Panc1 (cell line): ENCODE measurements at regions not wholly inside any gene's neighbourhood (a gene's known extent, or its start where the extent isn't known, plus 50 kb on each side); places are given as distances from the start of the nearest gene placed in this dataset.

ENCODE experiments used
- TF ChIP-seq, protein P1 (sequence below): fragments of 450-650 bp; IDR thresholded peaks from 2 replicates; pipeline ENCODE4 v1.5.1; 2017; ENCODE audit warnings: mild to moderate bottlenecking
- TF ChIP-seq, protein P2 (sequence below), 2 experiments: IDR thresholded peaks; 2 replicates each; pipeline ENCODE4 v1.6.1; 2011 to 2012; ENCODE audit warnings: low read depth in 2 of 2, control low read depth in 1 of 2, low read length in 1 of 2, mild to moderate bottlenecking in 1 of 2, moderate library complexity in 1 of 2; ENCODE audit not compliant: insufficient read depth in 1 of 2

DNA sequence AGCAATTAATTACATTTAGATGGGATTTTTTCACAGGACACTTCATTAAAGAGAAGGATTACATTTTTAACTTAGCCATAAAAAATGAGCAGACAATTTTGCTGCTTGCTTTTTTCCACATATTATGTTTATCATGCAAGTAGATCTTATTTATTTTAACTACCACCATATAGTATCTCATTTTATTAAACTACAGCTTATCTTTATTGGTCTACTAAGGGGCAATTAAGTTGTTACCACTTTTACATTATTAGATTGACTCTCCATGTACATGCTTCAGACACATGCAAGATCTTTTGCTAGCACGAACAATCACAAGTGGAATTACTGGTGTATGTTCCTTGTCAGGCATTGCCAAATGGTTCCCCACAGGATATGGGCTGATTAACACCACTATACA is 99.8 kb upstream of the NFIA start:
- TF ChIP-seq, protein P1, sequence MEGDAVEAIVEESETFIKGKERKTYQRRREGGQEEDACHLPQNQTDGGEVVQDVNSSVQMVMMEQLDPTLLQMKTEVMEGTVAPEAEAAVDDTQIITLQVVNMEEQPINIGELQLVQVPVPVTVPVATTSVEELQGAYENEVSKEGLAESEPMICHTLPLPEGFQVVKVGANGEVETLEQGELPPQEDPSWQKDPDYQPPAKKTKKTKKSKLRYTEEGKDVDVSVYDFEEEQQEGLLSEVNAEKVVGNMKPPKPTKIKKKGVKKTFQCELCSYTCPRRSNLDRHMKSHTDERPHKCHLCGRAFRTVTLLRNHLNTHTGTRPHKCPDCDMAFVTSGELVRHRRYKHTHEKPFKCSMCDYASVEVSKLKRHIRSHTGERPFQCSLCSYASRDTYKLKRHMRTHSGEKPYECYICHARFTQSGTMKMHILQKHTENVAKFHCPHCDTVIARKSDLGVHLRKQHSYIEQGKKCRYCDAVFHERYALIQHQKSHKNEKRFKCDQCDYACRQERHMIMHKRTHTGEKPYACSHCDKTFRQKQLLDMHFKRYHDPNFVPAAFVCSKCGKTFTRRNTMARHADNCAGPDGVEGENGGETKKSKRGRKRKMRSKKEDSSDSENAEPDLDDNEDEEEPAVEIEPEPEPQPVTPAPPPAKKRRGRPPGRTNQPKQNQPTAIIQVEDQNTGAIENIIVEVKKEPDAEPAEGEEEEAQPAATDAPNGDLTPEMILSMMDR, result no peak
- TF ChIP-seq, protein P2, sequence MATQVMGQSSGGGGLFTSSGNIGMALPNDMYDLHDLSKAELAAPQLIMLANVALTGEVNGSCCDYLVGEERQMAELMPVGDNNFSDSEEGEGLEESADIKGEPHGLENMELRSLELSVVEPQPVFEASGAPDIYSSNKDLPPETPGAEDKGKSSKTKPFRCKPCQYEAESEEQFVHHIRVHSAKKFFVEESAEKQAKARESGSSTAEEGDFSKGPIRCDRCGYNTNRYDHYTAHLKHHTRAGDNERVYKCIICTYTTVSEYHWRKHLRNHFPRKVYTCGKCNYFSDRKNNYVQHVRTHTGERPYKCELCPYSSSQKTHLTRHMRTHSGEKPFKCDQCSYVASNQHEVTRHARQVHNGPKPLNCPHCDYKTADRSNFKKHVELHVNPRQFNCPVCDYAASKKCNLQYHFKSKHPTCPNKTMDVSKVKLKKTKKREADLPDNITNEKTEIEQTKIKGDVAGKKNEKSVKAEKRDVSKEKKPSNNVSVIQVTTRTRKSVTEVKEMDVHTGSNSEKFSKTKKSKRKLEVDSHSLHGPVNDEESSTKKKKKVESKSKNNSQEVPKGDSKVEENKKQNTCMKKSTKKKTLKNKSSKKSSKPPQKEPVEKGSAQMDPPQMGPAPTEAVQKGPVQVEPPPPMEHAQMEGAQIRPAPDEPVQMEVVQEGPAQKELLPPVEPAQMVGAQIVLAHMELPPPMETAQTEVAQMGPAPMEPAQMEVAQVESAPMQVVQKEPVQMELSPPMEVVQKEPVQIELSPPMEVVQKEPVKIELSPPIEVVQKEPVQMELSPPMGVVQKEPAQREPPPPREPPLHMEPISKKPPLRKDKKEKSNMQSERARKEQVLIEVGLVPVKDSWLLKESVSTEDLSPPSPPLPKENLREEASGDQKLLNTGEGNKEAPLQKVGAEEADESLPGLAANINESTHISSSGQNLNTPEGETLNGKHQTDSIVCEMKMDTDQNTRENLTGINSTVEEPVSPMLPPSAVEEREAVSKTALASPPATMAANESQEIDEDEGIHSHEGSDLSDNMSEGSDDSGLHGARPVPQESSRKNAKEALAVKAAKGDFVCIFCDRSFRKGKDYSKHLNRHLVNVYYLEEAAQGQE (IDR thresholded peaks at IDR 0.05; ENCODE audit: insufficient read depth in 1 of 2, low read depth in 2 of 2, low read length in 1 of 2), result no peak
